ENCODE measurements at regions not wholly inside any gene's neighbourhood (a gene's known extent, or its start where the extent isn't known, plus 50 kb on each side); places are given as distances from the start of the nearest gene placed in this dataset.
"Not testable (repeated sequence)": the region's sequence is repeated elsewhere in the genome, so short reads cannot be mapped to it uniquely, and the experiment has no call there.

- H3K4me1 Mint-ChIP-seq; H3K27me3 ChIP-seq (ENCODE audit: control insufficient read depth, insufficient read depth, low read length); H3K9me3 Mint-ChIP-seq; H3K4me3 Mint-ChIP-seq; H3K27me3 Mint-ChIP-seq; H3K36me3 ChIP-seq (ENCODE audit: control insufficient read depth, insufficient read depth, low read length); DNase-seq; H3K27ac ChIP-seq (ENCODE audit: insufficient read depth, low read length, poor library complexity, severe bottlenecking); H3K9me3 ChIP-seq (ENCODE audit: control insufficient read depth in 2 of 2, low read length in 2 of 2); H3K4me3 ChIP-seq (ENCODE audit: low read depth, low read length); ATAC-seq (ENCODE audit: low read depth in 2 of 2); H3K4me1 ChIP-seq (ENCODE audit: control insufficient read depth, insufficient read depth, low read length, poor library complexity, severe bottlenecking); H3K27ac Mint-ChIP-seq; H3K36me3 Mint-ChIP-seq: not testable (repeated sequence)
These were observed 376.4 kb upstream of the MEX3C start for GRCh38 chr18:51573886-51574285.

GRCh38 chr18:51575171-51575570, 377.7 kb upstream of the MEX3C start:
- H3K27me3 ChIP-seq (ENCODE audit: control insufficient read depth, insufficient read depth, low read length): no peaks in the 10 kb centered on the region
- no peak overlapping the region for H3K4me3 ChIP-seq (ENCODE audit: low read depth, low read length)
- peaks cover 0 to 4% of the 10 kb centered on the region in 2 experiments for H3K9me3 ChIP-seq (ENCODE audit: control insufficient read depth in 2 of 2, low read length in 2 of 2)
- no peaks in the 10 kb centered on the region for H3K36me3 Mint-ChIP-seq
- H3K9me3 Mint-ChIP-seq: peaks cover 0 to 8% (median 0%) of the 10 kb centered on the region in 7 donors
- H3K4me3 Mint-ChIP-seq: no peak overlapping the region
- DNase-seq (no peak), ATAC-seq (ENCODE audit: low read depth in 2 of 2) (no peak)
- H3K27ac Mint-ChIP-seq: no peak overlapping the region
- no peaks in the 10 kb centered on the region for H3K4me1 Mint-ChIP-seq
- H3K4me1 ChIP-seq (ENCODE audit: control insufficient read depth, insufficient read depth, low read length, poor library complexity, severe bottlenecking): no peaks in the 10 kb centered on the region
- no peaks in the 10 kb centered on the region for H3K36me3 ChIP-seq (ENCODE audit: control insufficient read depth, insufficient read depth, low read length)
- no peak overlapping the region for H3K27ac ChIP-seq (ENCODE audit: insufficient read depth, low read length, poor library complexity, severe bottlenecking)
- peaks cover 4% of the 10 kb centered on the region for H3K27me3 Mint-ChIP-seq

GRCh38 chr18:51578406-51578980, 381.0 kb upstream of the MEX3C start:
- H3K4me1 ChIP-seq (ENCODE audit: control insufficient read depth, insufficient read depth, low read length, poor library complexity, severe bottlenecking): no peaks in the 10 kb centered on the region
- no peaks in the 10 kb centered on the region for H3K36me3 ChIP-seq (ENCODE audit: control insufficient read depth, insufficient read depth, low read length)
- H3K36me3 Mint-ChIP-seq: no peaks in the 10 kb centered on the region
- no peak overlapping the region for H3K27ac Mint-ChIP-seq
- no peak overlapping the region for H3K4me3 ChIP-seq (ENCODE audit: low read depth, low read length)
- no peak overlapping the region for H3K4me3 Mint-ChIP-seq
- H3K9me3 Mint-ChIP-seq: peaks cover 0 to 8% (median 2%) of the 10 kb centered on the region in 7 donors
- peaks cover 3% of the 10 kb centered on the region for H3K27me3 Mint-ChIP-seq
- DNase-seq (no peak), ATAC-seq (ENCODE audit: low read depth in 2 of 2) (no peak)
- H3K4me1 Mint-ChIP-seq: no peaks in the 10 kb centered on the region
- H3K27ac ChIP-seq (ENCODE audit: insufficient read depth, low read length, poor library complexity, severe bottlenecking): no peak overlapping the region
- peaks cover 0 to 4% of the 10 kb centered on the region in 2 experiments for H3K9me3 ChIP-seq (ENCODE audit: control insufficient read depth in 2 of 2, low read length in 2 of 2)
- H3K27me3 ChIP-seq (ENCODE audit: control insufficient read depth, insufficient read depth, low read length): no peaks in the 10 kb centered on the region

- H3K4me3 Mint-ChIP-seq: no peak overlapping the region
- peaks cover 0 to 8% (median 1%) of the 10 kb centered on the region in 7 donors for H3K9me3 Mint-ChIP-seq
- no peaks in the 10 kb centered on the region for H3K4me1 ChIP-seq (ENCODE audit: control insufficient read depth, insufficient read depth, low read length, poor library complexity, severe bottlenecking)
- H3K27ac Mint-ChIP-seq: peak overlapping the region in 1 of 3 donors; percentile 24
- ATAC-seq (ENCODE audit: low read depth in 2 of 2) (no peak), DNase-seq (no peak)
- no peaks in the 10 kb centered on the region for H3K4me1 Mint-ChIP-seq
- H3K27me3 ChIP-seq (ENCODE audit: control insufficient read depth, insufficient read depth, low read length): no peaks in the 10 kb centered on the region
- no peak overlapping the region for H3K4me3 ChIP-seq (ENCODE audit: low read depth, low read length)
- H3K36me3 Mint-ChIP-seq: no peaks in the 10 kb centered on the region
- no peak overlapping the region for H3K27ac ChIP-seq (ENCODE audit: insufficient read depth, low read length, poor library complexity, severe bottlenecking)
- peaks cover 0 to 4% of the 10 kb centered on the region in 2 experiments for H3K9me3 ChIP-seq (ENCODE audit: control insufficient read depth in 2 of 2, low read length in 2 of 2)
- peaks cover 4% of the 10 kb centered on the region for H3K27me3 Mint-ChIP-seq
- H3K36me3 ChIP-seq (ENCODE audit: control insufficient read depth, insufficient read depth, low read length): no peaks in the 10 kb centered on the region
These were observed 383.1 kb upstream of the MEX3C start for GRCh38 chr18:51580580-51580979.

- H3K27ac ChIP-seq (ENCODE audit: insufficient read depth, low read length, poor library complexity, severe bottlenecking): no peak overlapping the region
- ATAC-seq (ENCODE audit: low read depth in 2 of 2): no peak
- Mint-ChIP-seq H3K4me3 (no peak overlapping the region), H3K27ac (no peak overlapping the region), H3K4me1 (no peaks in the 10 kb centered on the region), H3K27me3 (peaks cover 4% of the 10 kb centered on the region), H3K36me3 (no peaks in the 10 kb centered on the region), H3K9me3 (peaks cover 0 to 8% (median 1%) of the 10 kb centered on the region in 7 donors)
- no peak for DNase-seq
- no peak overlapping the region for H3K4me3 ChIP-seq (ENCODE audit: low read depth, low read length)
- H3K36me3 ChIP-seq (ENCODE audit: control insufficient read depth, insufficient read depth, low read length): no peaks in the 10 kb centered on the region
- no peaks in the 10 kb centered on the region for H3K27me3 ChIP-seq (ENCODE audit: control insufficient read depth, insufficient read depth, low read length)
- H3K4me1 ChIP-seq (ENCODE audit: control insufficient read depth, insufficient read depth, low read length, poor library complexity, severe bottlenecking): no peaks in the 10 kb centered on the region
- H3K9me3 ChIP-seq (ENCODE audit: control insufficient read depth in 2 of 2, low read length in 2 of 2): peaks cover 0 to 2% of the 10 kb centered on the region in 2 experiments
These were observed 385.1 kb upstream of the MEX3C start for GRCh38 chr18:51582551-51582950.

- Histone ChIP-seq H3K9me3 (ENCODE audit: control insufficient read depth in 2 of 2, low read length in 2 of 2) (no peaks in the 10 kb centered on the region), H3K27ac (ENCODE audit: insufficient read depth, low read length, poor library complexity, severe bottlenecking) (no peak overlapping the region), H3K4me1 (ENCODE audit: control insufficient read depth, insufficient read depth, low read length, poor library complexity, severe bottlenecking) (no peaks in the 10 kb centered on the region), H3K27me3 (ENCODE audit: control insufficient read depth, insufficient read depth, low read length) (no peaks in the 10 kb centered on the region), H3K36me3 (ENCODE audit: control insufficient read depth, insufficient read depth, low read length) (no peaks in the 10 kb centered on the region), H3K4me3 (ENCODE audit: low read depth, low read length) (no peak overlapping the region)
- Mint-ChIP-seq H3K27ac (no peak overlapping the region), H3K4me3 (no peak overlapping the region), H3K36me3 (no peaks in the 10 kb centered on the region), H3K9me3 (peaks cover 0 to 3% (median 0%) of the 10 kb centered on the region in 7 donors), H3K4me1 (no peaks in the 10 kb centered on the region), H3K27me3 (peaks cover 4% of the 10 kb centered on the region)
- no peak for DNase-seq
- no peak for ATAC-seq (ENCODE audit: low read depth in 2 of 2)
These were observed 391.1 kb upstream of the MEX3C start for GRCh38 chr18:51588616-51589015.

- ATAC-seq (ENCODE audit: low read depth in 2 of 2): no peak
- Histone ChIP-seq H3K4me3 (ENCODE audit: low read depth, low read length) (no peak overlapping the region), H3K4me1 (ENCODE audit: control insufficient read depth, insufficient read depth, low read length, poor library complexity, severe bottlenecking) (no peaks in the 10 kb centered on the region), H3K27ac (ENCODE audit: insufficient read depth, low read length, poor library complexity, severe bottlenecking) (no peak overlapping the region), H3K27me3 (ENCODE audit: control insufficient read depth, insufficient read depth, low read length) (no peaks in the 10 kb centered on the region), H3K36me3 (ENCODE audit: control insufficient read depth, insufficient read depth, low read length) (no peaks in the 10 kb centered on the region), H3K9me3 (ENCODE audit: control insufficient read depth in 2 of 2, low read length in 2 of 2) (no peaks in the 10 kb centered on the region)
- no peak for DNase-seq
- no peaks in the 10 kb centered on the region for H3K27me3 Mint-ChIP-seq
- no peak overlapping the region for H3K27ac Mint-ChIP-seq
- no peaks in the 10 kb centered on the region for H3K36me3 Mint-ChIP-seq
- H3K9me3 Mint-ChIP-seq: peaks cover 0 to 12% (median 3%) of the 10 kb centered on the region in 7 donors
- no peaks in the 10 kb centered on the region for H3K4me1 Mint-ChIP-seq
- no peak overlapping the region for H3K4me3 Mint-ChIP-seq
These were observed 396.4 kb upstream of the MEX3C start for GRCh38 chr18:51593931-51594330.

- no peak overlapping the region for H3K4me3 ChIP-seq (ENCODE audit: low read depth, low read length)
- peaks cover 0 to 4% (median 3%) of the 10 kb centered on the region in 7 donors for H3K9me3 Mint-ChIP-seq
- H3K4me3 Mint-ChIP-seq: no peak overlapping the region
- H3K4me1 Mint-ChIP-seq: no peaks in the 10 kb centered on the region
- DNase-seq: no peak
- H3K27me3 ChIP-seq (ENCODE audit: control insufficient read depth, insufficient read depth, low read length): no peaks in the 10 kb centered on the region
- H3K27me3 Mint-ChIP-seq: peaks cover 4% of the 10 kb centered on the region
- H3K27ac ChIP-seq (ENCODE audit: insufficient read depth, low read length, poor library complexity, severe bottlenecking): no peak overlapping the region
- no peaks in the 10 kb centered on the region for H3K9me3 ChIP-seq (ENCODE audit: control insufficient read depth in 2 of 2, low read length in 2 of 2)
- no peaks in the 10 kb centered on the region for H3K36me3 Mint-ChIP-seq
- no peak for ATAC-seq (ENCODE audit: low read depth in 2 of 2)
- no peaks in the 10 kb centered on the region for H3K36me3 ChIP-seq (ENCODE audit: control insufficient read depth, insufficient read depth, low read length)
- no peak overlapping the region for H3K27ac Mint-ChIP-seq
- H3K4me1 ChIP-seq (ENCODE audit: control insufficient read depth, insufficient read depth, low read length, poor library complexity, severe bottlenecking): no peaks in the 10 kb centered on the region
These were observed 405.6 kb upstream of the MEX3C start for GRCh38 chr18:51603111-51603510.
